ENCODE measurements at regions not wholly inside any gene's neighbourhood (a gene's known extent, or its start where the extent isn't known, plus 50 kb on each side); places are given as distances from the start of the nearest gene placed in this dataset.

DNA sequence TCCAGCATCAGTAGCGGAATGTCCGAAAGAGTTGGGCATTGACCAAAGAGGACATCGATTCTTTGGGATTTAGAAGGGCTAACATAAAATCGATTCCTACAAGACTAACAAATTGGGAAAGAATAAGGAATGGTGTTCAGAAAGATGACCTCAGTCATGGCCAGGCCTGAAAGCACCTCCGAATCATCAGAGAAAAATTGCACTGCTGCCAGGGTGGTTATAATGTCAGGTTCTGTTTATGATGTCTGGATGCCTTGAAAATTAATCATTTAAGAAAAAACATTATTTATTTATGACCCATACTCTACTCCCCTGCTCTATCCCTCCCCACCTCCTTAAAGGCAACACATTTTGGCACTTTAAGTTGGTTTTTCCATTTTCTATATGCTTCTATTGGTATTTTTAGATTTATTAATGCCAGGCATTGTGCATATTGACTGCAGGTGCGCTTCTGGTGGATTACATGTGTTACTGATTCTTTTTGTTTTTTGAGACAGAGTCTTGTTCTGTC is 104.7 kb downstream of the MYCN start:
- Mint-ChIP-seq H3K4me3 (ENCODE audit: unreplicated experiment) (no peak overlapping the region), H3K27me3 (ENCODE audit: unreplicated experiment) (no peaks in the 10 kb centered on the region), H3K36me3 (ENCODE audit: unreplicated experiment) (no peaks in the 10 kb centered on the region), H3K4me1 (ENCODE audit: unreplicated experiment) (no peaks in the 10 kb centered on the region), H3K27ac (ENCODE audit: unreplicated experiment) (no peak overlapping the region), H3K9me3 (ENCODE audit: unreplicated experiment) (peaks cover 29% of the 10 kb centered on the region)
- TF ChIP-seq, protein P1, sequence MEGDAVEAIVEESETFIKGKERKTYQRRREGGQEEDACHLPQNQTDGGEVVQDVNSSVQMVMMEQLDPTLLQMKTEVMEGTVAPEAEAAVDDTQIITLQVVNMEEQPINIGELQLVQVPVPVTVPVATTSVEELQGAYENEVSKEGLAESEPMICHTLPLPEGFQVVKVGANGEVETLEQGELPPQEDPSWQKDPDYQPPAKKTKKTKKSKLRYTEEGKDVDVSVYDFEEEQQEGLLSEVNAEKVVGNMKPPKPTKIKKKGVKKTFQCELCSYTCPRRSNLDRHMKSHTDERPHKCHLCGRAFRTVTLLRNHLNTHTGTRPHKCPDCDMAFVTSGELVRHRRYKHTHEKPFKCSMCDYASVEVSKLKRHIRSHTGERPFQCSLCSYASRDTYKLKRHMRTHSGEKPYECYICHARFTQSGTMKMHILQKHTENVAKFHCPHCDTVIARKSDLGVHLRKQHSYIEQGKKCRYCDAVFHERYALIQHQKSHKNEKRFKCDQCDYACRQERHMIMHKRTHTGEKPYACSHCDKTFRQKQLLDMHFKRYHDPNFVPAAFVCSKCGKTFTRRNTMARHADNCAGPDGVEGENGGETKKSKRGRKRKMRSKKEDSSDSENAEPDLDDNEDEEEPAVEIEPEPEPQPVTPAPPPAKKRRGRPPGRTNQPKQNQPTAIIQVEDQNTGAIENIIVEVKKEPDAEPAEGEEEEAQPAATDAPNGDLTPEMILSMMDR (IDR thresholded peaks at IDR 0.05): no peak
- DNase-seq (ENCODE audit: extremely low spot score, unreplicated experiment): no peak

DNA sequence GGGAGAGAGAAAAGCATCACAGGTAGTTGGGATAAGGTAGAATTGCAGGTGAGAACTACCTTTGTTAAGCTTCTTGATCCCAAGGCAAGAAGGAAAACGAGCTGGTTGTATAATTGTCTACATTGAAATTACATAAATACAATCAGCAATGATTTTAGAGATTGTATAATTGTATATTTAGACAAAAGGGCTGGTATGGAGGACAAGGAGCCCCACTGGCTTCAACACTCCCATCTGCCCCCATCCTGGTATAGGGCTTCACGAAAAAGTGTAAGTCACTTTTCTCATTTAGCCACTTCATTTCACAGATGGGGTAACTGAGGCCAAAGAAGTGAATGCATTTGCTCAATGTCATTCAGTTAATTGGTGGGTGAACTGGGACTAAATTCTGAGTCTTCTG is 103.3 kb downstream of the MYCN start:
- TF ChIP-seq, protein P1 (IDR thresholded peaks at IDR 0.05): no peak
- no peaks in the 10 kb centered on the region for H3K4me1 Mint-ChIP-seq (ENCODE audit: unreplicated experiment)
- H3K4me3 Mint-ChIP-seq (ENCODE audit: unreplicated experiment): no peak overlapping the region
- no peak overlapping the region for H3K27ac Mint-ChIP-seq (ENCODE audit: unreplicated experiment)
- H3K36me3 Mint-ChIP-seq (ENCODE audit: unreplicated experiment): no peaks in the 10 kb centered on the region
- H3K9me3 Mint-ChIP-seq (ENCODE audit: unreplicated experiment): peaks cover 29% of the 10 kb centered on the region
- DNase-seq (ENCODE audit: extremely low spot score, unreplicated experiment): no peak
- H3K27me3 Mint-ChIP-seq (ENCODE audit: unreplicated experiment): peaks cover 3% of the 10 kb centered on the region

DNA sequence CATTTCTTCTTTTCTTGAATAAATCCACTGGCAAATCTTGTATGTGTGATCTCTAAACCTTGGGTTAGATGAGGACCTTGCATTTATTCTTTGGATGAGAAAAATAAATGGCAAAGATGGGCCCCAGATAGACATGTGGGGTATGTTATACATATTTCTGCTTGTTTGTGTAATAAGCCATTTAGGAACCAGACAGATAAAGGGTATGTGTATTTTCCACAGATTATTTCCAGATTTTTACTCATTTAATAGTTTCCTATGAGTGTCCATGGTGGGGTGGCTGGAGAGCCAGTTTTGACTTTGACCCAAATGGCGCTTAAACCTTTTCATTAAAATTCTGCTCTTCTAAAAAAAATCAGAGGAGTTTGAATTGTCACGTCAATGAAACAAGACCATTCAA is 102.8 kb downstream of the MYCN start:
- Mint-ChIP-seq H3K9me3 (ENCODE audit: unreplicated experiment) (peaks cover 29% of the 10 kb centered on the region), H3K4me1 (ENCODE audit: unreplicated experiment) (no peaks in the 10 kb centered on the region), H3K27ac (ENCODE audit: unreplicated experiment) (no peak overlapping the region), H3K4me3 (ENCODE audit: unreplicated experiment) (no peak overlapping the region), H3K36me3 (ENCODE audit: unreplicated experiment) (no peaks in the 10 kb centered on the region), H3K27me3 (ENCODE audit: unreplicated experiment) (peaks cover 5% of the 10 kb centered on the region)
- TF ChIP-seq, protein P1 (IDR thresholded peaks at IDR 0.05): no peak
- no peak for DNase-seq (ENCODE audit: extremely low spot score, unreplicated experiment)

DNA sequence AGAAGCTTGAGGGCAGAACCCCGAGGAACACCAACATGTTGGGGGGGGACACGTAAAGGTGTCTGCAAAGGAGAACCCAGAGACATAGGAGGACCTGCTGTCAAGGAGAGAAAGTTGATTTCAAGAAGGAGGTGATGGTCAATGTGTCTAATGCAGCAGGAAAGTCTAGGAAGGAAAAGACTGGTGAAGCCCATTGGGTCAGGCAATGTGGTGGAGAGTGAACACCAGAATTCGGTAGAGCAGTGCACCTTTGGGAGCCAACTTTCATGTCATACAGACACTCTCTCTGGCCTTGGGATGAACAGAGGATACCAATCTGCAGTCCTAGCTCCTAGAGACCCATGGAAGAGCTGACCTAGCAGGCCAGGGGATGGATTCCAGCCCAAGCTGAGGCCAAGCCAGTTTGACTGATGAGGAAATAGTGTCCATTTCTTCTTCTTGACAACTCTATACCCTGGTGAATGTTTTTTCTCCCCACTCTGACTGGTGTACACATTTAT is 101.9 kb downstream of the MYCN start:
- TF ChIP-seq, protein P1 (IDR thresholded peaks at IDR 0.05): no peak
- H3K9me3 Mint-ChIP-seq (ENCODE audit: unreplicated experiment): peaks cover 23% of the 10 kb centered on the region
- no peak overlapping the region for H3K4me3 Mint-ChIP-seq (ENCODE audit: unreplicated experiment)
- H3K4me1 Mint-ChIP-seq (ENCODE audit: unreplicated experiment): no peaks in the 10 kb centered on the region
- H3K27ac Mint-ChIP-seq (ENCODE audit: unreplicated experiment): no peak overlapping the region
- peaks cover 5% of the 10 kb centered on the region for H3K27me3 Mint-ChIP-seq (ENCODE audit: unreplicated experiment)
- no peaks in the 10 kb centered on the region for H3K36me3 Mint-ChIP-seq (ENCODE audit: unreplicated experiment)
- DNase-seq (ENCODE audit: extremely low spot score, unreplicated experiment): no peak

DNA sequence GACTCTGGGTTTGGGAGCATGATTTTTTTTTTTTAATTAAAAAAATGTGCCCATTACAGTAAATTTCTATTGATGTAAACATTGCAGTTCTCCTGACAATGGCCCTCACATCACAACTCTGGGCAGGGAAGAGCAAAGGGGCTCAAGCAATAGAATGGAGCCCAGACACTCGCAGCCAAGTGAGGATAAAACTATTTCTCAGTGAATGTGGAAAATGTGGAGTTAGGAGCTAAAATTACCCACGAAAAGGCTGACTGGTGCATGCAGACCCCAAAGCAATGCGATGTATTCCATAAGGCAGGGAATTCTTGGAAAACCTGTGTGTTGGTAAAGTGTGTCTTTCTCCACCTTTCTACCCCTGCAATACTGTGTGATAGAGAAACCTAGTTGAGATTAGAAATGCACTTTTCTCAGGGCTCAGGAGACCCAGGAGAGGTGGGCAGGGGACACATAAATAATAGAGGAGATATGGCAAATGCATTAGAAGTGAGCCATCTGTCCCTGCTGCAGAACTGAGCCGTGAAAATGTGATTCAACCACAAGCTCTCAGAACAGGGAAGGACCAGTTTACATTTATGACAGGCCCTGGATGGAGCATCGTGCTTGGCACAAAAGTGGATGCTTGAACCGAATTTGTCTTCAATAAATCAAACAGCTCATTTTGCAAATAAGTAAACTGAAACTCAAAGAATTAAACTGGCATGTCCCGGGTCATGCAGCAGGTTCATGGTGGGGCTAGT is 100.1 kb downstream of the MYCN start:
- no peak overlapping the region for H3K4me3 Mint-ChIP-seq (ENCODE audit: unreplicated experiment)
- no peak for DNase-seq (ENCODE audit: extremely low spot score, unreplicated experiment)
- TF ChIP-seq, protein P1 (IDR thresholded peaks at IDR 0.05): no peak
- H3K36me3 Mint-ChIP-seq (ENCODE audit: unreplicated experiment): no peaks in the 10 kb centered on the region
- no peak overlapping the region for H3K27ac Mint-ChIP-seq (ENCODE audit: unreplicated experiment)
- H3K4me1 Mint-ChIP-seq (ENCODE audit: unreplicated experiment): no peaks in the 10 kb centered on the region
- peaks cover 5% of the 10 kb centered on the region for H3K27me3 Mint-ChIP-seq (ENCODE audit: unreplicated experiment)
- H3K9me3 Mint-ChIP-seq (ENCODE audit: unreplicated experiment): peaks cover 17% of the 10 kb centered on the region

All from osteocyte (in vitro differentiated cells).